ENCODE measurements at regions not wholly inside any gene's neighbourhood (a gene's known extent, or its start where the extent isn't known, plus 50 kb on each side); places are given as distances from the start of the nearest gene placed in this dataset.

DNA sequence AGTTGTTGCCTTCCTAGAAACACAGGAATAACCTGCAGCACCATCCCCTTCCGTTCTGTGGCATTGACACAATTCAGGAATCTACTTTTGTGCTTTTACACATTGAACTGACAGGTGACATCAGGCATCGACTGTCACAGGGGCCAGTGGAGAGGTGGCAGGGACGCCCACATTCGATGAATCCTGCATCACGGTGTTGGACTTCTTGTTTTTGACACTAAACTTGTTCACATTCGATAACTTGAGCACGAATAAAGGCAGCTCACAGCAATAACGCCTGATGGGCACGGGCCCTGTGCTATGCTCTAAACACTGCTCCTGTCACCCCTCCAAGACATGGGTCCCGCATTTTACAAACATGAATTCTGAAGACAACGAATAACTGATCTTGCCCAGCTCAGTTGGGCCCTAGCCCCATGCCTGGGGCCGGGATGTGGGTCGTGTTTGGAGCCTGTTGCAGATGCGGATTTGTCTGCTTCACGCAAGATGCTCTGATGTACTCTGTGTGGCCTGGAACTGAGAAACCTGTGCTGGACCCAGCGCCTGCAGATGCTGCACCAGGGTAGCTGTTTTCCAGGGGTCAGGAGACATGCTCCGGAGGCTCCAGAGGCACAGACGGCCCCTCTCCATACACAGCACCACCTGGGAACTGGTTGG, 75.7 kb downstream of the TTLL2 start:
- H3K27me3 Mint-ChIP-seq: peaks cover 3% of the 10 kb centered on the region
- H3K27ac Mint-ChIP-seq: no peak overlapping the region
- ATAC-seq (ENCODE audit: low read depth) (no peak), DNase-seq (no peak)
- no peak overlapping the region for H3K4me3 Mint-ChIP-seq
- TF ChIP-seq, protein P1, sequence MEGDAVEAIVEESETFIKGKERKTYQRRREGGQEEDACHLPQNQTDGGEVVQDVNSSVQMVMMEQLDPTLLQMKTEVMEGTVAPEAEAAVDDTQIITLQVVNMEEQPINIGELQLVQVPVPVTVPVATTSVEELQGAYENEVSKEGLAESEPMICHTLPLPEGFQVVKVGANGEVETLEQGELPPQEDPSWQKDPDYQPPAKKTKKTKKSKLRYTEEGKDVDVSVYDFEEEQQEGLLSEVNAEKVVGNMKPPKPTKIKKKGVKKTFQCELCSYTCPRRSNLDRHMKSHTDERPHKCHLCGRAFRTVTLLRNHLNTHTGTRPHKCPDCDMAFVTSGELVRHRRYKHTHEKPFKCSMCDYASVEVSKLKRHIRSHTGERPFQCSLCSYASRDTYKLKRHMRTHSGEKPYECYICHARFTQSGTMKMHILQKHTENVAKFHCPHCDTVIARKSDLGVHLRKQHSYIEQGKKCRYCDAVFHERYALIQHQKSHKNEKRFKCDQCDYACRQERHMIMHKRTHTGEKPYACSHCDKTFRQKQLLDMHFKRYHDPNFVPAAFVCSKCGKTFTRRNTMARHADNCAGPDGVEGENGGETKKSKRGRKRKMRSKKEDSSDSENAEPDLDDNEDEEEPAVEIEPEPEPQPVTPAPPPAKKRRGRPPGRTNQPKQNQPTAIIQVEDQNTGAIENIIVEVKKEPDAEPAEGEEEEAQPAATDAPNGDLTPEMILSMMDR (IDR thresholded peaks at IDR 0.05): no peak
- H3K4me1 Mint-ChIP-seq: no peaks in the 10 kb centered on the region
- intact Hi-C loops (cut with micrococcal nuclease): no loop called here
- POLR2A ChIA-PET: no interaction called here
- H3K36me3 Mint-ChIP-seq (ENCODE audit: low read depth): no peaks in the 10 kb centered on the region
- CTCF ChIA-PET: no interaction called here
- no peaks in the 10 kb centered on the region for H3K9me3 Mint-ChIP-seq

DNA sequence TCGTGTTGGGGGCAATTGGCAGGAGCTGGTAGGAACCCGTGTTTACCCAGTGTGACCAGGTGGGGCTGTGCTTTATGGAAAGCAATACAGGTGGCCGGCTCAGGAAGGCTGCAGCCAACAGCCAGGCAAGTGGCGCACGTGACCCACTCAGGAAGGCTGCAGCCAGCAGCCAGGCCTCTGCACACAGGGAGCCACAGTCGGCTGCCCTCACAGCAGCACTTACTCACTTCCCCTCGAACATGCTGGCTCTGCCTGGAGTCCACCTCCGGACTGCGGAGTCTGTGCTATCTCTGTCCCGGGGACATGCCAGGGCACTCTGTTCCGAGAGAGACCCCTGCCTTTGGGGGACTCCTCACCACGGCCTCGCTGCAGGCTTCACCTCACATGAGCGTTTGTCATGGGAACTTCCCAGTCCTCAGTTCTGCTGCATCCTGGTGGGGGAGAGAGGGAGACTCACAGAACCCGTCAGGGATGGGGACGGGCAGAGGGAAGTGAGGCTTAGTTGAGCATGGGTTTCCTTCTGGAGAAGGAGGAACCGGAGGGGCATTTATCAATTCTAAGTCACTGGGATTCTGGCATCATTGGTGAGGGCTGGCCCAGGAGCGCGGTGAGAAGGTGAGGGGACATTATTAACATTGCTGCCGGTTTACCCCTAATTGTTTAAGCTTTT, 76.8 kb downstream of the TTLL2 start:
- CTCF ChIA-PET: no interaction called here
- POLR2A ChIA-PET: no interaction called here
- H3K4me3 Mint-ChIP-seq: no peak overlapping the region

DNA sequence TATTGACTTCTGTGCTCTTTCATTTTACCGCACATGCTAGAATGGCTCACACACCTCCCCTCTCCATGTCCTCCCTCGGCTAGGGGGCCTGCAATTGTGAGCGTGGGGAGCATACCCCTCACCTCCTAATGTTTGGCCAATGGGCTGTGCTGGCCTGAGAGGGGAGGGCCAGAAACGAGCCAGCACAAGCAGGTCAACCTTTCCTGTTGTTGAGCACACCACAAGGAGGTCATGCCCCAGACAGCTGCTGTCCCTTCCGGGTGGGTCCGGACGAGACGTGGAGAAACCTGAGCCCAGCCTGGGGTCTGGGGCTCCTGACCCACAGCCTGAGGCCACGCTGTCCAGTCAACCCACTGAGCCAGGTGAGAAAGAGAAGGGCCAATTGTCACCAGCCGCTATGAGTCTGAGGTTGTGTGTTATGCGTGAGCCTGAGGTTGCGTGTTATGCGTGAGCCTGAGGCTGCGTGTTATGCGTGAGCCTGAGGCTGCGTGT, 77.4 kb downstream of the TTLL2 start:
- intact Hi-C loops (cut with micrococcal nuclease): no loop called here
- H3K27ac Mint-ChIP-seq: no peak overlapping the region
- no peaks in the 10 kb centered on the region for H3K4me1 Mint-ChIP-seq
- no peaks in the 10 kb centered on the region for H3K36me3 Mint-ChIP-seq (ENCODE audit: low read depth)
- no peak overlapping the region for H3K4me3 Mint-ChIP-seq
- DNase-seq (no peak), ATAC-seq (ENCODE audit: low read depth) (no peak)
- H3K27me3 Mint-ChIP-seq: peaks cover 9% of the 10 kb centered on the region
- POLR2A ChIA-PET: no interaction called here
- no peaks in the 10 kb centered on the region for H3K9me3 Mint-ChIP-seq
- TF ChIP-seq, protein P1 (IDR thresholded peaks at IDR 0.05): no peak
- CTCF ChIA-PET: no interaction called here

More for the DNA sequence above, 76.8 kb downstream of the TTLL2 start:
- intact Hi-C loops (cut with micrococcal nuclease): no loop called here
- Mint-ChIP-seq H3K4me1 (no peaks in the 10 kb centered on the region), H3K9me3 (no peaks in the 10 kb centered on the region), H3K36me3 (ENCODE audit: low read depth) (no peaks in the 10 kb centered on the region), H3K27ac (no peak overlapping the region), H3K27me3 (peaks cover 7% of the 10 kb centered on the region)
- no peak for ATAC-seq (ENCODE audit: low read depth)
- TF ChIP-seq, protein P1 (IDR thresholded peaks at IDR 0.05): no peak
- DNase-seq: no peak

DNA sequence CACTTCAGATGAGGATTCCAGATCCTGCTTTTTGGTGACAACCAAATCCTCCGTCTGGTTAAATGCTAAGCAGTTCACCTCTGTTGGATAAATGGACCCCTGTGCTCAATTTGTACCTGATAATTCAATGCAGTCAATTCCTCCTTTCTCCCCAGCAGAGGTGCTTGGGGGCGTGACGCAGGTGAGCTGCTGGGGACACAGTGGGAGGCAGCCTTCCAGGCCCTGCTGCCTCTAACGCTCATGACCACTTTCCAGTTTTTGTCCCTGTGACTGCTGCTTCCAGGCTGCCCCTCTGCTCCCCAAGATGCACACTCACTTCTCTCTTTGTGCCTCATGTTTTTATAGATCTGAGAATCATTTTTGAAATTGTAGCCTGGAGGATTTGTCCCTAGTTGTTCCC, 78.5 kb downstream of the TTLL2 start:
- H3K4me1 Mint-ChIP-seq: no peaks in the 10 kb centered on the region

DNA sequence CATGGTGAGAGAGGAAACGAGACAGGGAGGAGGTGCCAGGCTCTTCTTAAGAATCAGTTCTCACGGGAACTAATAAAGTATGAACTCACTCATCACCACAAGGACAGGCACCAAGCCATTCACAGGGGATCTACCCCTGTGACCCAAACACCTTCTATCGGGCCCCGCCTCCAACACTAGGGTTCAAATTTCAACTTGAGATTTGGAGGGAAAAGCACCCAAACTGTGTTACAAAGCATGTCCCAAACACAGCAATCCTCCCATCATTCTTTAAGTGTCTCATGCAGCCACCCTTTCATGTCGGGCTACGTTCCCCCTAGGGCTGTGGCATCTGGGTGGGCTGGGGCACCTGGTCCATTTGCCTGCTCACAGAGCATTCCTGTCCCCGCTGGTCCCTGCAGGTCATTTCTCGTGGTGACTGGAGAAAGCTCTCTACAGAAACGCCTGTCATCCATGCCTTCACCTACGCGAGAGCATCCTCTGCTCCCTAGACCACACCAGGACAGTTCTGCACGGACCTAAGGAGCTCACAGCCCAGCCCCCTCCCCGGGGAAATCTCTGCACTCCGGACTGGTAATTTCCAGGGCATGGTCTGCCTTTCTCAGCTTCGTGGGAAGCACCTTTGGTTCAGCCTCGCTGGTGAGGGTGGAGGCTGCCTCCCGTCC, 79.6 kb downstream of the TTLL2 start:
- DNase-seq (no peak), ATAC-seq (ENCODE audit: low read depth) (no peak)
- intact Hi-C loops (cut with micrococcal nuclease): no loop called here
- Mint-ChIP-seq H3K4me1 (no peaks in the 10 kb centered on the region), H3K9me3 (no peaks in the 10 kb centered on the region), H3K27ac (no peak overlapping the region), H3K4me3 (no peak overlapping the region), H3K27me3 (peaks cover 12% of the 10 kb centered on the region), H3K36me3 (ENCODE audit: low read depth) (no peaks in the 10 kb centered on the region)
- ChIA-PET POLR2A (no interaction called here), CTCF (no interaction called here)
- TF ChIP-seq, protein P1 (IDR thresholded peaks at IDR 0.05): no peak

More for the DNA sequence above, 78.5 kb downstream of the TTLL2 start:
- TF ChIP-seq, protein P1 (IDR thresholded peaks at IDR 0.05): no peak
- ChIA-PET CTCF (no interaction called here), POLR2A (no interaction called here)
- Mint-ChIP-seq H3K36me3 (ENCODE audit: low read depth) (no peaks in the 10 kb centered on the region), H3K9me3 (no peaks in the 10 kb centered on the region), H3K27me3 (peaks cover 9% of the 10 kb centered on the region), H3K27ac (no peak overlapping the region), H3K4me3 (no peak overlapping the region)
- intact Hi-C loops (cut with micrococcal nuclease): no loop called here
- ATAC-seq (ENCODE audit: low read depth) (no peak), DNase-seq (no peak)

Data from activated B cell treated with CpG ODN at 0.5 μM for 24 hours (primary cell).